Transverse colon (tissue), 4 donors: ENCODE measurements at regions not wholly inside any gene's neighbourhood (a gene's known extent, or its start where the extent isn't known, plus 50 kb on each side); places are given as distances from the start of the nearest gene placed in this dataset.

Experiments used
- CTCF ChIP-seq, 5 experiments: fragments of 200-600 bp in 3 of 5; fragments of 450-650 bp in 2 of 5; sonication (generic) in 3 of 5; IDR thresholded peaks; 1 replicate in 2 of 5; 2 replicates in 3 of 5; pipeline ENCODE4 v1.5.1; 2016 to 2017; ENCODE audit warnings: antibody characterized with exemption in 5 of 5, inconsistent platforms in 3 of 5, mild to moderate bottlenecking in 2 of 5, moderate library complexity in 1 of 5
- EP300 ChIP-seq: sonication (generic); formaldehyde crosslinking; IDR thresholded peaks from one replicate; pipeline ENCODE4 v1.6.1; 2017; ENCODE audit warnings: antibody characterized with exemption, low read depth
- POLR2A ChIP-seq: fragments of 450-650 bp; IDR thresholded peaks from one replicate; pipeline ENCODE4 v1.6.1; 2016; ENCODE audit warnings: antibody characterized with exemption, mild to moderate bottlenecking, moderate library complexity
- POLR2AphosphoS5 ChIP-seq, 3 donors: sonication (generic); formaldehyde crosslinking; IDR thresholded peaks; one replicate each; pipeline ENCODE4 v1.6.1; 2016; ENCODE audit warnings: antibody characterized with exemption in 3 of 3

GRCh38 chr4:178027796-178028195 lies 585.6 kb upstream of the AGA start:
- no peak for TF ChIP-seq CTCF (IDR thresholded peaks at IDR 0.05)
- TF ChIP-seq POLR2A = no peak
- TF ChIP-seq POLR2AphosphoS5 (IDR thresholded peaks at IDR 0.05) = no peak
- TF ChIP-seq EP300 = no peak
